ENCODE measurements at regions not wholly inside any gene's neighbourhood (a gene's known extent, or its start where the extent isn't known, plus 50 kb on each side); places are given as distances from the start of the nearest gene placed in this dataset.

GRCh38 chr13:28557725-28558520 lies 63.0 kb upstream of the FLT1 start:
- Histone ChIP-seq H3K27ac (no peak overlapping the region), H3K4me1 (no peaks in the 10 kb centered on the region), H3K36me3 (no peaks in the 10 kb centered on the region), H3K4me3 (no peak overlapping the region), H3K27me3 (replicated peaks in 1 of 7) (no peaks in the 10 kb centered on the region), H3K9me3 (no peaks in the 10 kb centered on the region)
- no peak for TF ChIP-seq POLR2AphosphoS5 (IDR thresholded peaks at IDR 0.05)
- no peak for TF ChIP-seq CTCF (IDR thresholded peaks at IDR 0.05 in 8 of 11, conservative IDR thresholded peaks at IDR 0.05 in 3 of 11)
- no peak for TF ChIP-seq POLR2A (IDR thresholded peaks at IDR 0.05)
- intact Hi-C loops (cut with DNase I; ENCODE audit: low total_unique reads): no loop called here
- no peak for DNase-seq
- WGBS, 5 donors: 48 to 70% (median 50%) methylated on average over 5 of the region's 5 CpGs

DNA sequence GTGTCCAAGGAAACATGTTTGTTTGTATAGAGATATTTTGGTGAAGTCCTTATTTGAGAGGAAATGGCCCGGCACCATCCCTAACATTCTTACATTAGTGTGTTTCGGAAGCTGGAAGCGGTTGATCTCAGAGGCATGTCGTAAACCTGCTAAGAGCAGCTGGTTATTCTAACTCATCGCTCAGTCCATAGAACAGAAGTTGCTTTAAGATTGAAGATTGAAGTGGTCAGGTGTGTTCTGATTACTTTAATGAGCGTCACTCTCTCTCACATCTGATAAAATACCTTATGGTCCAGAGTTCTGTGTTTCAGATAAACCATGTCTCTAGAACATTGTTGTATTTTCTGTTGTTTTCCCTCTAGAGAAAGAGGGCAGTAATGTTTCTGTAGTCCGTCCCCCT lies 60.2 kb upstream of the FLT1 start:
- Histone ChIP-seq H3K36me3 (no peaks in the 10 kb centered on the region), H3K4me3 (no peak overlapping the region), H3K27me3 (replicated peaks in 1 of 7) (no peaks in the 10 kb centered on the region), H3K4me1 (no peaks in the 10 kb centered on the region), H3K9me3 (no peaks in the 10 kb centered on the region), H3K27ac (no peak overlapping the region)
- no peak for DNase-seq
- intact Hi-C loops (cut with DNase I; ENCODE audit: low total_unique reads): no loop called here
- WGBS, 5 donors: 89 to 95% (median 92%) methylated on average over 7 of the region's 7 CpGs
- TF ChIP-seq POLR2AphosphoS5 (IDR thresholded peaks at IDR 0.05) (no peak), POLR2A (IDR thresholded peaks at IDR 0.05) (no peak), CTCF (IDR thresholded peaks at IDR 0.05 in 8 of 11, conservative IDR thresholded peaks at IDR 0.05 in 3 of 11) (no peak)

DNA sequence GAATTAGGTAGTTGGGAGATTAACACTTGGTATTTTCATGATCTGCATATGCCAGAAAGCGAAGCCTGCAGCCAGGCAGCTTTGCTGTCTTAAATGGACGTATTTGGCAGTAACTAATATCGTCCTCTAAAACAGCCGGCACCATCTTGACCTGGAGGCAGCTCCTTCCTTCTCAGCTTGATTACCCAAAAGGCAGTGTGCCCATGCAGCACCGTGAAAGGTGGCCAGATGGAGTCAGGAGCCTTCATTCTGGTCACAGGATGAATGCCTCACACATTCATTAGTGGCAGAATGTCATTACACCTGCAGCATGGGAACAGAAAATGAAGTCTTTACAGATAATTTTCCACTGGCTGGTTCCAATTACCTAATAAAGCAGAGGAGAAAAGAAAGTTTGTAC lies 59.0 kb upstream of the FLT1 start:
- DNase-seq: no peak
- no peaks in the 10 kb centered on the region for H3K27me3 ChIP-seq (replicated peaks in 1 of 7)
- TF ChIP-seq CTCF (IDR thresholded peaks at IDR 0.05 in 8 of 11, conservative IDR thresholded peaks at IDR 0.05 in 3 of 11) (no peak), POLR2A (IDR thresholded peaks at IDR 0.05) (no peak), POLR2AphosphoS5 (IDR thresholded peaks at IDR 0.05) (no peak)
- H3K27ac ChIP-seq: no peak overlapping the region
- intact Hi-C loops (cut with DNase I; ENCODE audit: low total_unique reads): no loop called here
- H3K4me1 ChIP-seq: no peaks in the 10 kb centered on the region
- no peak overlapping the region for H3K4me3 ChIP-seq
- no peaks in the 10 kb centered on the region for H3K36me3 ChIP-seq
- WGBS, 5 donors: 79 to 87% (median 86%) methylated on average over 5 of the region's 5 CpGs
- H3K9me3 ChIP-seq: no peaks in the 10 kb centered on the region

DNA sequence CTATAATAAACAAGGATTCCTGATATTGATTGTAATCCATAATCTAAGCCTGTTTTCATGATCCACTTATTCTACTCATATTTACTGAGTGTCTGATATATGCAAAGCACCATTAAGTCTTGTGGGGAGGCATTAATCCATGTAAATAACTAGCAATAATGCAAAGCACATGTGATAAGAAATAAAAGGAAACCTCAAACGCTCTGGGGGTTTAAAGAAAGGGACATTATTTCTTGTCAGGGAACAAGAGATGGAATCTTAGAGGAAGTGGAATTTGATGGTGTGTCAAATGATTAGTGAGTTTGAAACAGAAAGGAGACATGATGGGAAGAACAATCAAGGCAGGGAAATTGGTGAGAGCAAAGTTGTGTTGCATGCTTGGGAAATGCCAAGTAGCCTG lies 57.4 kb upstream of the FLT1 start:
- 10 to 40% (median 24%) methylated on average over 1 of the region's 1 CpG for WGBS, 5 donors
- no peaks in the 10 kb centered on the region for H3K36me3 ChIP-seq
- H3K4me3 ChIP-seq: no peak overlapping the region
- H3K4me1 ChIP-seq: no peaks in the 10 kb centered on the region
- TF ChIP-seq CTCF (IDR thresholded peaks at IDR 0.05 in 8 of 11, conservative IDR thresholded peaks at IDR 0.05 in 3 of 11) (no peak), POLR2AphosphoS5 (IDR thresholded peaks at IDR 0.05) (no peak), POLR2A (IDR thresholded peaks at IDR 0.05) (no peak)
- H3K9me3 ChIP-seq: no peaks in the 10 kb centered on the region
- intact Hi-C loops (cut with DNase I; ENCODE audit: low total_unique reads): no loop called here
- peaks cover 0 to 12% (median 0%) of the 10 kb centered on the region in 7 donors for H3K27me3 ChIP-seq (replicated peaks in 1 of 7)
- no peak overlapping the region for H3K27ac ChIP-seq
- DNase-seq: no peak

Data from spleen (tissue), 11 donors.